Stimulated activated naive CD8-positive, alpha-beta T cell treated with anti-CD3 and anti-CD28 coated beads, Interleukin-15, Interleukin-2, amounts not matched to agents 100 ng/mL and 50 ng/mL, for 24 hours (primary cell): ENCODE measurements at regions not wholly inside any gene's neighbourhood (a gene's known extent, or its start where the extent isn't known, plus 50 kb on each side); places are given as distances from the start of the nearest gene placed in this dataset.

Experiments
- H3K27ac Mint-ChIP-seq: one replicate; pipeline ENCODE4 v1.8.0; 2021; ENCODE audit warnings: mild to moderate bottlenecking, mixed read lengths
- H3K27me3 Mint-ChIP-seq: one replicate; pipeline ENCODE4 v1.8.0; 2021; ENCODE audit warnings: mixed read lengths
- H3K36me3 Mint-ChIP-seq: one replicate; pipeline ENCODE4 v1.8.0; 2021; ENCODE audit warnings: low read depth, mixed read lengths
- H3K4me1 Mint-ChIP-seq: one replicate; pipeline ENCODE4 v1.8.0; 2021; ENCODE audit warnings: low read depth, mixed read lengths
- H3K4me3 Mint-ChIP-seq: one replicate; pipeline ENCODE4 v1.8.0; 2021; ENCODE audit warnings: mild to moderate bottlenecking, mixed read lengths
- H3K9me3 Mint-ChIP-seq: one replicate; pipeline ENCODE4 v1.8.0; 2021; ENCODE audit warnings: mixed read lengths

DNA sequence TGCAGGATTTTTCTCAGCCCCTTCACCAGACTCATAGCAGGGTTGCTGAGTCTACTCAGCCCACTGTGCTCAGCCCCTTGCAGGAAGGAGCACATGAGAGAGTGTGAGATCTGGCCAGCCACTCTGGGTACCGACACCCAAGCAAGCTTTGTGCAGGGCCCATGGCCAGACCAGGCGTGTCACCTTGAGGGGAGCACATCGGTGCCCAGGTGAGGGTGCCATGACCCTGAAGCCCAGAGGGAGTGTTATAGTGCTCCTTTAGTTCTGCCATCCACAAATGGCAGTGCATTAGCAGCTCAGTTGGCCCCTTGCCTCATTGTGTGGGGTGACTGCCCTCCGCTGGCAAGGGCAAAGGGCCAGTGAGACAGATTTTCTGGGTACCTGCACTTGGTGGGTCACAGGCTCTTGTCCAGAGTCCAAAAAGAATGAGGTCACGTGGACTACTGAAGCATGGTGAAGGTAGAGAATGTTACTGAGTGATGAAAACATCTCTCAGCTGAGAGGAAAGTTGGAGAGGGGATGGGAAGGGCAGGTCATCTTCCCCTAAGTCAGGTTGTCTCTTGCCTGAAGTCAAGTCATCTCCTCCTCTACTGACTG is 181.8 kb downstream of the MACC1 start:
- Mint-ChIP-seq H3K4me3 (no peak overlapping the region), H3K27ac (no peak overlapping the region)

DNA sequence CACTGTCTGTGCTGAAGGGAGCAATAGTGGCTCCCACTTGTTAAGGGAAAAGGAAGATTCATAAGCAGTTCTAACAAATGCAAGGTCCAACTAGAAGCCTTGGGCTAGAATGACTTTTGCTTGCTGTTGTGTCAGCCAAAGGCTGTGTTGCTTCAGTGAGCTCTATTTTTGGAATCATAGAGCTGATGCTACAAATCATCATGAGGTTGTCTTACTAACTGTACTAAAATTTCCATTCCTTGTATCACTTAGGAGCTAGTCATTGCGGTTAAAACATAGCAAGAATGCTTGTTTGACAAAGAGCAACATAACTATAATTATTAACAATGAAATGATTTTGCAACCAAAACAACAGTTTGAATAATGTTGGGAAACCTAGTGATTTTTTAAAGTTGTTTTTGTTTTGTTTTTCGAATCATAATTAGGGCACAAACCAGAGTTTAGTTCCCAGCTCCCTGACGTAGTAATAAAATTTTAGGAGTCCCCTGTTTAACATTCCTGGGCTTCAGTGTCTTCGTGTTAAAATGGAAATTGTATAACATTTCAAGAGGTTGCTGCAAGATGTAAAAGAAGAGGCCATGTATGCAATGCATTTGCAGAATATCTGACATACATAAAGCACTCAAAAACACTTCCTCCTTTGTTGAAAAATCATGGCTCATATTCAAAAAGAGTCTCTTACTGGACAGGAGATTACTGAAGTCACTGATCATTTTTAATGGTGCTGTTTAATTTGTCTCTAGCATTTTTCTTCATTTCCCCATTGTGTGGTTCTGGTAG is 183.4 kb downstream of the MACC1 start:
- Mint-ChIP-seq H3K9me3 (peaks cover 8% of the 10 kb centered on the region), H3K4me1 (peaks cover 6% of the 10 kb centered on the region), H3K36me3 (no peaks in the 10 kb centered on the region), H3K4me3 (no peak overlapping the region), H3K27me3 (no peaks in the 10 kb centered on the region), H3K27ac (no peak overlapping the region)

More for the DNA sequence above, 181.8 kb downstream of the MACC1 start:
- no peaks in the 10 kb centered on the region for H3K36me3 Mint-ChIP-seq
- peaks cover 8% of the 10 kb centered on the region for H3K9me3 Mint-ChIP-seq
- peaks cover 6% of the 10 kb centered on the region for H3K4me1 Mint-ChIP-seq
- no peaks in the 10 kb centered on the region for H3K27me3 Mint-ChIP-seq

- peaks cover 8% of the 10 kb centered on the region for H3K9me3 Mint-ChIP-seq
- no peak overlapping the region for H3K27ac Mint-ChIP-seq
- H3K4me1 Mint-ChIP-seq, result peaks cover 6% of the 10 kb centered on the region
- H3K27me3 Mint-ChIP-seq, result no peaks in the 10 kb centered on the region
- no peaks in the 10 kb centered on the region for H3K36me3 Mint-ChIP-seq
- H3K4me3 Mint-ChIP-seq, result no peak overlapping the region
Observed at GRCh38 chr7:20032741-20033140, 184.4 kb downstream of the MACC1 start.

GRCh38 chr7:20030915-20031362 is 186.2 kb downstream of the MACC1 start:
- Mint-ChIP-seq H3K4me1 (peaks cover 6% of the 10 kb centered on the region), H3K27me3 (no peaks in the 10 kb centered on the region), H3K9me3 (peaks cover 5% of the 10 kb centered on the region), H3K4me3 (no peak overlapping the region), H3K36me3 (no peaks in the 10 kb centered on the region), H3K27ac (no peak overlapping the region)

DNA sequence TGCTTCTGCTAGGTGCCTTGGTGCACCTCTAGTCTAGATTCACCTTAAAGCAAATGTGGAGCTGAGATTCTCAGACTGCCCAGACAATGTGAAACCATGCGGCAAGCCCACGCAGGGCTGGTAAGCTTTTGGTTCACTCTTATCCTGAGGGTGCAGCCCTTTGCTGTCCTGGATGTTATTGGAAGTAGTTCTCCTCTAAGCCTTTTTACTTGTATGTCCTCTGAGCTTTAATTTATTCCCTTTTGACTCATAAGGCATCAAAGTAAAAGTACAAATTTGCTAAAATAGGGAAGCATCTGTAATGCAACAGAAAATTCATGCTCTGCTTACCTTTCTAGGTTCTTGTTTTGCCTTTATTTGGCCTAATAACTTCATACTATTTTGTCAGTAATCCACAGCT is 186.8 kb downstream of the MACC1 start:
- no peak overlapping the region for H3K4me3 Mint-ChIP-seq

DNA sequence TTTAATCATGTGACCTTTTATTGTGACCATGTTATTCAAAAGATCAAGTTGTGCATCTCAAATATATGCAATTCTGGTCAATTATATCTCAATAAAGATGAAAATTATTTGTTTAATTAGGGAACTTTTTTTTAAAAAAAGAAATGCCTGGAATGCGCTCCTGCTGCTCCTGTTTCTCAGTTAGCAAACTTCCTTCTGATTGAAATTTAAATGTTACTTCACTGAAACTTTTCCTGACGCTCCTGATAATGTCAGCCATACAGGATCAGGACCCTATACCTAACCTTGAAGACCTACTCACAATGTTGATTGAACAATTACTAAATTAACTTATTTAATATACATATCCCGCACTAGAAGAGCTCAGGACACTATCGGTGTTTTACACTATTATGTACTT is 190.4 kb downstream of the MACC1 start:
- Mint-ChIP-seq H3K27ac (no peak overlapping the region), H3K4me1 (peaks cover 6% of the 10 kb centered on the region), H3K9me3 (no peaks in the 10 kb centered on the region), H3K27me3 (no peaks in the 10 kb centered on the region), H3K36me3 (no peaks in the 10 kb centered on the region), H3K4me3 (no peak overlapping the region)

More for the DNA sequence above, 186.8 kb downstream of the MACC1 start:
- Mint-ChIP-seq H3K27me3 (no peaks in the 10 kb centered on the region), H3K9me3 (no peaks in the 10 kb centered on the region), H3K27ac (no peak overlapping the region), H3K36me3 (no peaks in the 10 kb centered on the region), H3K4me1 (peaks cover 6% of the 10 kb centered on the region)

DNA sequence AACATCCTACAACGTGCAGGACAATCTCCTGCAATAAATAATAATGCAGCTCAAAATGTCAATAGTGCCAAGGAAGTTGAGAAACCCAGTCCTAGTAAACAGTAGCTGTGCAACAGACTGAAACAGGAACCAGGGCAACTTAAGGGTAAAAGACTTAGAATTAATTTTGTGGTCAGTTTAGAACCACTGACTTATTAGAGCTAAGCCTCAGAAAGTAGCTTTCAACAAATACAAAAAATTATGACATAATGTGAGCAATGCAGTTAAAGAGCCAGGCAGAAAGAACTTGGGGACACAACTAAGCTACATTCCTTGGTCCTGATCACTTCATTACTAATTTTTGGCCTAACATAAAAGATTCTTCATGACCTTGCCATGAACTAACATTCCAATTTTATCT is 195.4 kb downstream of the MACC1 start:
- Mint-ChIP-seq H3K36me3 (no peaks in the 10 kb centered on the region), H3K4me3 (no peak overlapping the region), H3K27ac (no peak overlapping the region), H3K27me3 (no peaks in the 10 kb centered on the region), H3K9me3 (no peaks in the 10 kb centered on the region), H3K4me1 (peaks cover 4% of the 10 kb centered on the region)

- Mint-ChIP-seq H3K27me3 (no peaks in the 10 kb centered on the region), H3K9me3 (no peaks in the 10 kb centered on the region), H3K27ac (no peak overlapping the region), H3K4me3 (no peak overlapping the region), H3K36me3 (no peaks in the 10 kb centered on the region), H3K4me1 (peaks cover 4% of the 10 kb centered on the region)
Observed at GRCh38 chr7:20021066-20021465, 196.1 kb downstream of the MACC1 start.

DNA sequence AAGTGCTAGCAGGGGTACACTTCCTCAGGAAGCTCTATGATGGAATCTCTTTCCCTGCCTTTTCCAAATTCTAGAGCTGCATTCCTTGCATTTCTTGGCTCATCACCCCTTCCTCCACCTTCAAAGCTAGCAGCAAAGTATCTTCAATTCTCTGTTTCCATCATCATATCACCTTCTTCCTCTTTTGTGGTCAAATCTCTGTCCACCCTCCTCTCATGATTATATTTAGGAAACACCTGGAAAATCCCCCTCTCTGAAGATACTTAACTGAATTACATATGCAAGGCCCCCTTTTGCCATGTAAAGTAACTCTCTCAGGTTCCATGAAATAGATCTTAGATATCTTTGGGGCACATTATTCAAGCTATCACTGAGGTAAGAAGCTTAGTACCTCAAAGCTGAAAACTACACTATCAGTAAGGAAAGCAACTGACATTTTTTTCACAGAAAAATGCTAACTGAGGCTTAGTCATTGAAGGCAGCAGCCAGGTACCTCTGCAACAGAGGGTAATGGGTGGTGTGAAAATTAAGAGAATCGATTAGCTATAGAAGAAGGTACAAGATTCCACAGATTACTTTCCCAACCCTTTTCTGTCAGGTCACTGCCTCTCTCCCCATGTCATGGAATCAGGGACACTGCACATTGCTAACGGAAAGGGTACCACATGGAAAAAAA is 197.3 kb downstream of the MACC1 start:
- no peaks in the 10 kb centered on the region for H3K36me3 Mint-ChIP-seq
- peaks cover 4% of the 10 kb centered on the region for H3K4me1 Mint-ChIP-seq
- peak overlapping the region; percentile 64 for H3K27ac Mint-ChIP-seq
- H3K9me3 Mint-ChIP-seq, result no peaks in the 10 kb centered on the region
- no peak overlapping the region for H3K4me3 Mint-ChIP-seq
- H3K27me3 Mint-ChIP-seq, result no peaks in the 10 kb centered on the region

DNA sequence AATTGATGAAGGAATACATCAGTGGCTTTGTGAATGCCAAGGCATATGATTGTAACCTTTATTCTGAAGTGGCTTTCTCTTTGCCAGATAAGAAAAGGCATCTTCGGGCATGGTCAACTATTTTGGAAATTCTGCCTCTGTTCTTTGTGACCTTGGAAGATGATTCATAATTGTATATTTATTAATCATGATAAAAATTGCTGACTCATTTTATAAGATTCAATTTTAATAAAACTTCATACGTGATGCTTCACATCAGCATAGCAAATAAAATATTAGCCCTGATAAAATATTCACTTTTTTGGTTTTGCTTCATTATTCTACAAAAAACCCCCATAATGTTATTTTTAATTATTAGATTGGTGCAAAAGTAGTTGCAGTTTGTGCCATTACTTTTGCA is 200.5 kb downstream of the MACC1 start:
- Mint-ChIP-seq H3K4me3 (no peak overlapping the region), H3K4me1 (peaks cover 4% of the 10 kb centered on the region), H3K9me3 (no peaks in the 10 kb centered on the region), H3K27me3 (no peaks in the 10 kb centered on the region), H3K27ac (no peak overlapping the region), H3K36me3 (no peaks in the 10 kb centered on the region)

DNA sequence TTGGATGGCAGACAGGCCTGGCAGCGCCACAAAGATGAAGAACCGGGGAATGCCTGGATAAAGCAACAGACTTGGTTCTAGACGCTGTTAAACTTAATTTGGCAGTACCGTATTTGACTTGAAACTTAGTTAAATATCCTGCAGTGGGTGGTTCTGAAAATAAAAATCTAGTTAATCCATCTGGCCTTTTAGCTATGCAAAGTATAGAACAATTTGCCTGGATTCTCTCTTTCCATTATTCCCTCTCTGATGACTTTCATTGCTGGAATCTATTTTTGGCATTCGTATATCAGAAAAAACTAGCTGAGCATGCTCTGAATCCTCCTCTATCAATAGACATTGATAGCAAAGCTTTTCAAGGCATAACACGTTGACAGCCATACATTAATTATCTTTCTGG is 203.6 kb downstream of the MACC1 start:
- H3K9me3 Mint-ChIP-seq, result no peaks in the 10 kb centered on the region
- H3K4me1 Mint-ChIP-seq, result no peaks in the 10 kb centered on the region
- H3K27me3 Mint-ChIP-seq, result no peaks in the 10 kb centered on the region
- H3K27ac Mint-ChIP-seq, result no peak overlapping the region
- H3K4me3 Mint-ChIP-seq, result no peak overlapping the region
- H3K36me3 Mint-ChIP-seq, result no peaks in the 10 kb centered on the region

GRCh38 chr7:20012100-20012499 is 205.1 kb downstream of the MACC1 start:
- Mint-ChIP-seq H3K27ac (no peak overlapping the region), H3K36me3 (no peaks in the 10 kb centered on the region), H3K4me3 (no peak overlapping the region), H3K27me3 (no peaks in the 10 kb centered on the region), H3K4me1 (no peaks in the 10 kb centered on the region), H3K9me3 (no peaks in the 10 kb centered on the region)

GRCh38 chr7:20010877-20011276 is 206.3 kb downstream of the MACC1 start:
- Mint-ChIP-seq H3K4me1 (no peaks in the 10 kb centered on the region), H3K27me3 (no peaks in the 10 kb centered on the region), H3K27ac (no peak overlapping the region), H3K36me3 (no peaks in the 10 kb centered on the region), H3K9me3 (no peaks in the 10 kb centered on the region), H3K4me3 (no peak overlapping the region)

- Mint-ChIP-seq H3K27ac (no peak overlapping the region), H3K4me3 (no peak overlapping the region), H3K36me3 (no peaks in the 10 kb centered on the region), H3K4me1 (no peaks in the 10 kb centered on the region), H3K27me3 (no peaks in the 10 kb centered on the region), H3K9me3 (peaks cover 4% of the 10 kb centered on the region)
Observed at GRCh38 chr7:20007510-20007909, 209.7 kb downstream of the MACC1 start.

GRCh38 chr7:20005081-20005480 is 212.1 kb downstream of the MACC1 start:
- H3K4me3 Mint-ChIP-seq, result no peak overlapping the region
- H3K9me3 Mint-ChIP-seq, result peaks cover 7% of the 10 kb centered on the region
- no peaks in the 10 kb centered on the region for H3K36me3 Mint-ChIP-seq
- H3K27ac Mint-ChIP-seq, result no peak overlapping the region
- H3K27me3 Mint-ChIP-seq, result no peaks in the 10 kb centered on the region
- H3K4me1 Mint-ChIP-seq, result no peaks in the 10 kb centered on the region
